ENCODE measurements at regions not wholly inside any gene's neighbourhood (a gene's known extent, or its start where the extent isn't known, plus 50 kb on each side); places are given as distances from the start of the nearest gene placed in this dataset.

GRCh38 chr21:36532769-36533467 lies 53.0 kb upstream of the CLDN14 start:
- no peak for DNase-seq

- no peak for DNase-seq
These were observed 53.5 kb upstream of the CLDN14 start for GRCh38 chr21:36533468-36533848.

- DNase-seq: no peak
These were observed 54.7 kb upstream of the CLDN14 start for GRCh38 chr21:36534656-36535055.

GRCh38 chr21:36535618-36536241 lies 55.8 kb upstream of the CLDN14 start:
- DNase-seq: no peak

GRCh38 chr21:36538761-36539160 lies 58.8 kb upstream of the CLDN14 start:
- DNase-seq: no peak

GRCh38 chr21:36539434-36540150 lies 59.7 kb upstream of the CLDN14 start:
- no peak for DNase-seq

- no peak for DNase-seq
These were observed 60.8 kb upstream of the CLDN14 start for GRCh38 chr21:36540700-36541099.

GRCh38 chr21:36541721-36542139 lies 61.8 kb upstream of the CLDN14 start:
- DNase-seq: no peak

- no peak for DNase-seq
These were observed 62.6 kb upstream of the CLDN14 start for GRCh38 chr21:36542312-36543101.

- DNase-seq: no peak
These were observed 64.0 kb upstream of the CLDN14 start for GRCh38 chr21:36543924-36544323.

GRCh38 chr21:36544545-36544944 lies 64.6 kb upstream of the CLDN14 start:
- DNase-seq: no peak

- no peak for DNase-seq
These were observed 66.0 kb upstream of the CLDN14 start for GRCh38 chr21:36545776-36546511.

GRCh38 chr21:36547464-36547863 lies 67.5 kb upstream of the CLDN14 start:
- DNase-seq: no peak

- DNase-seq: no peak
These were observed 68.9 kb upstream of the CLDN14 start for GRCh38 chr21:36548866-36549265.

GRCh38 chr21:36549470-36549869 lies 69.5 kb upstream of the CLDN14 start:
- no peak for DNase-seq

GRCh38 chr21:36550761-36551160 lies 70.8 kb upstream of the CLDN14 start:
- DNase-seq: no peak

- DNase-seq: no peak
These were observed 71.4 kb upstream of the CLDN14 start for GRCh38 chr21:36551321-36551720.

GRCh38 chr21:36551731-36552433 lies 72.0 kb upstream of the CLDN14 start:
- DNase-seq: no peak

GRCh38 chr21:36552434-36552785 lies 72.5 kb upstream of the CLDN14 start:
- no peak for DNase-seq

- no peak for DNase-seq
These were observed 73.5 kb upstream of the CLDN14 start for GRCh38 chr21:36553406-36553805.

- no peak for DNase-seq
These were observed 74.7 kb upstream of the CLDN14 start for GRCh38 chr21:36554411-36555157.

Data from activated effector memory CD4-positive, alpha-beta T cell treated with anti-CD3 and anti-CD28 coated beads, Interleukin-2, amount 50 U/mL, for 16 hours (primary cell).